Thoracic aorta (tissue), 2 donors: ENCODE measurements at regions not wholly inside any gene's neighbourhood (a gene's known extent, or its start where the extent isn't known, plus 50 kb on each side); places are given as distances from the start of the nearest gene placed in this dataset.

Source experiments
- ATAC-seq: fragments of 150-250 bp; one replicate; pipeline ENCODE4 v1.8.0; 2017; ENCODE audit warnings: low read depth; ENCODE audit not compliant: insufficient number of reproducible peaks, low FRiP score
- DNase-seq: peaks from one replicate; pipeline ENCODE4 v3.0.0-alpha.2; 2020; ENCODE audit warnings: low spot score
- H3K27ac ChIP-seq, 2 donors: fragments of 200-600 bp; sonication (generic); 1 replicate in 1 of 2; 2 replicates in 1 of 2; pipeline ENCODE4 v1.5.1; 2016; ENCODE audit warnings: mild to moderate bottlenecking in 2 of 2, moderate library complexity in 2 of 2
- H3K27me3 ChIP-seq: fragments of 200-600 bp; sonication (generic); replicated peaks from 2 replicates; pipeline ENCODE4 v1.6.0; 2016; ENCODE audit warnings: mild to moderate bottlenecking; ENCODE audit not compliant: insufficient read depth
- H3K36me3 ChIP-seq: fragments of 200-600 bp; sonication (generic); one replicate; pipeline ENCODE4 v1.5.1; 2016
- H3K4me1 ChIP-seq, 2 donors: fragments of 200-600 bp; sonication (generic); 1 replicate in 1 of 2; 2 replicates in 1 of 2; pipeline versions ENCODE4 v1.5.1 to v1.6.0; 2016; ENCODE audit warnings: low read depth in 2 of 2, mild to moderate bottlenecking in 1 of 2; ENCODE audit not compliant: control insufficient read depth in 1 of 2
- H3K4me3 ChIP-seq: fragments of 200-600 bp; sonication (generic); 2 replicates; pipeline ENCODE4 v1.5.1; 2016; ENCODE audit warnings: mild to moderate bottlenecking
- H3K9me3 ChIP-seq: fragments of 200-600 bp; sonication (generic); 2 replicates; pipeline ENCODE4 v1.5.1; 2016
- CTCF ChIP-seq: fragments of 200-600 bp; sonication (generic); IDR thresholded peaks from one replicate; pipeline ENCODE4 v1.5.1; 2019; ENCODE audit warnings: antibody characterized with exemption

DNA sequence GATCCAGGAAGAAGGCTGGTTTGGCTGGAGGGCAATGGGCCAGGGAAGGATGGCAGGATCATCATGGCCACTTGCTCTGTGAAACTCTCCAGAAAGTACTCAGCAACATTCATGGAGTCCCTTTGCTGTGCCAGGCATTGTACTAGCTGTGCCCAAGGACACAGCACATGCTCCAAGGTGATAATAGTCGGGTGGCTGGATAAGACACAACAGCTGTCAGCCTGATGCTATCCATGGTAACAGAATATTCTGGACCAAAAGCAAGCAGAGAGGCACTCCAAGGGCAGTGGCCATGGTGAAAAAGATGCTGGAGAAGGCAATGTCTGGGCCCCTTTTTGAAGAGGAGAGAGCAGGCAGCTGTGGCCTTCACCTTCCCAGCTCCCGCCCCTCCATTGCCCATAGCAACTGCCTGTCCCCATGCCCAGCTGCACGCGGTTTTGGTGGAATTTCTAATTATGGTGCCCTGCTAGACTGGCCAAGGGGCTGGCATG, 113.8 kb upstream of the CPEB4 start:
- H3K4me1 ChIP-seq: no peaks in the 10 kb centered on the region
- no peaks in the 10 kb centered on the region for H3K9me3 ChIP-seq
- H3K27me3 ChIP-seq: no peaks in the 10 kb centered on the region
- TF ChIP-seq CTCF: no peak
- no peak overlapping the region for H3K4me3 ChIP-seq
- DNase-seq (no peak), ATAC-seq (no peak)
- no peak overlapping the region for H3K27ac ChIP-seq
- H3K36me3 ChIP-seq: no peaks in the 10 kb centered on the region

DNA sequence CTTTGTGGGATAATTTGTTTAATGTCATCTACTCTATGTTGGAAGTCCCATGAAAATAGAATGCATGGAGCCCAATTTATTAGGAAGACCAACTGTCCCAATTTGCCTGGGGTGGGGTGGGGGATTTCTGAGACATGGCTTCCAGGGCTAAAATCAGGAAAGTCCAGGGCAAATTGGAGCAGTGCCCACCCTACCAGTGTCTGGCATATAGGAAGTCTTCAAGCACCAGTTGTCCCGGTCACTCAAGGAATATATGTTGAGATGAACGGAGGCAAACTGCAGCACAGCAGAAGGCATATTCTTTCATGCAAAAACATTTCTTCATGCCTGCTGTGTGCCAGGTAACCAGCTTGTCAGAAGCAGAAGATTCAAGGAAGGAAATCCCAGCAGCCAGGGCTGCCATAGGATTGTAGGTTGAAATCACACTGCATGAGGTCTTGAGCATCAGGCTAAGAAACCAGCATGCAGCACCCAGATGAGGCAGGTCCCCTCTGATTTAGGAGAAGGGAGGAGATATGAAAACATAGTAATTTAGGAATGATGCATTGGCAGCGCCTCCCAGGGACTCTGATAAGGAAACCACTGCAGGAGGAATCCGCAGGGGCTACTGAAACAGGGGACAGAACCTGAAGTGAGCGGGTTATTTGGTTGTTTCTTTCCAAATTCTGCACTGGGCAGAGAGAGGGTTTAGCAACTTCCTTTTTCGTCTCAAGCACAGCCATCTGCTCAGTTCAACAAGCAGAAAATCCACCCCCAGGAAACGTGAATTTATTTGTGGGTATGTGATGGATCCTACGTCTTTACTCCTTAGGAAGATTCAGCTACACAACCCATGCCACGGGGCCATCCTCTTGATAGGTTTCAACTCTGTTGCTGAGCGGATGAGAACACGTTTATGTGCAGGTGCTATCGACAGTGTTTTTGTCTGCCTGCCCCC, 112.6 kb upstream of the CPEB4 start:
- no peak for ATAC-seq
- H3K4me1 ChIP-seq: no peaks in the 10 kb centered on the region
- H3K27ac ChIP-seq: no peak overlapping the region
- TF ChIP-seq CTCF: no peak
- no peak overlapping the region for H3K4me3 ChIP-seq
- no peak for DNase-seq
- H3K36me3 ChIP-seq: no peaks in the 10 kb centered on the region
- H3K27me3 ChIP-seq: no peaks in the 10 kb centered on the region
- H3K9me3 ChIP-seq: no peaks in the 10 kb centered on the region

DNA sequence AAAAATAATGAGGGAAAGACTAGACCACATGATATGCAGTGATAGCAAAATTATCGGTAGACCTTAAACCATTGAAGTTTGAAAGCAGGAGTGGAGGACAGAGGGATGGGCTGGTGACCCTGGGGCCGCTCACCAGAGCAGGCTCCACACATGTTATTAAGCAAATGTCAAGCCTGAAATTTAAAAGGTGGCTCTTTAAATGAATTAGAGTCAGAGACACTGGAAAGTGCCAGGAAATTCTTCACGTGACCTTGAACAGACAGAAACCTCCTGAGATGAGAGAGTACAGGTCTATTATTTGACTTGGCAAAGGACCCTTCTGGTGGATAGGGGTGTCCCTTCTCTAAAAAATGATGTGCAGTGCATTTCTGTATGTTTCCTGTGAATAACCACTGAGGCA, 111.0 kb upstream of the CPEB4 start:
- H3K27me3 ChIP-seq: no peaks in the 10 kb centered on the region
- H3K4me3 ChIP-seq: no peak overlapping the region
- no peaks in the 10 kb centered on the region for H3K9me3 ChIP-seq
- peaks cover 0 to 11% of the 10 kb centered on the region in 2 donors for H3K4me1 ChIP-seq
- TF ChIP-seq CTCF: no peak
- H3K36me3 ChIP-seq: no peaks in the 10 kb centered on the region
- DNase-seq: no peak
- ATAC-seq: no peak
- no peak overlapping the region for H3K27ac ChIP-seq

DNA sequence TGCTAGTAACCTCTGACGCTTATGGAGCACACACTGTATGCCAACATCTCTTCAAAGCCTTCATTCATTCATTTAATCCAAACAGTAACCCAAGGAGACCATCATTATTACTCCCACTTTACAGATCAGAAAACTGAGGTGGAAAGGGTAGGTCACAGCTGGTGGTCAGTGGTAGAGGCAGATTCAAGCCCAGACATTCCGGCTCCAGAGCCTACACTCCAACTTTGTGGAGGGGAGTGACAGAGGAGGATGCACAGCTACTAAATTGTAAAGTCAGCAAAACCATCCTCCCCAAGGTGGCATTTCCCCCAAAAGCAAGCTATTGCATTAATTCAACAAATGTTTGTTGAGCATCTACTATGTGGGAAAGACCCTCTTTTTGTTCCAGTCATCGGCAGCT, 110.5 kb upstream of the CPEB4 start:
- Histone ChIP-seq H3K4me3 (no peak overlapping the region), H3K36me3 (no peaks in the 10 kb centered on the region), H3K27me3 (no peaks in the 10 kb centered on the region), H3K4me1 (peaks cover 4 to 16% of the 10 kb centered on the region in 2 donors), H3K27ac (no peak overlapping the region), H3K9me3 (no peaks in the 10 kb centered on the region)
- no peak for TF ChIP-seq CTCF
- no peak for DNase-seq
- ATAC-seq: no peak

GRCh38 chr5:173778152-173778782, 109.9 kb upstream of the CPEB4 start:
- Histone ChIP-seq H3K27ac (no peak overlapping the region), H3K4me1 (peaks cover 4 to 21% of the 10 kb centered on the region in 2 donors), H3K9me3 (no peaks in the 10 kb centered on the region), H3K27me3 (no peaks in the 10 kb centered on the region), H3K4me3 (no peak overlapping the region), H3K36me3 (no peaks in the 10 kb centered on the region)
- ATAC-seq (no peak), DNase-seq (no peak)
- no peak for TF ChIP-seq CTCF
